ENCODE measurements at regions not wholly inside any gene's neighbourhood (a gene's known extent, or its start where the extent isn't known, plus 50 kb on each side); places are given as distances from the start of the nearest gene placed in this dataset.

DNA sequence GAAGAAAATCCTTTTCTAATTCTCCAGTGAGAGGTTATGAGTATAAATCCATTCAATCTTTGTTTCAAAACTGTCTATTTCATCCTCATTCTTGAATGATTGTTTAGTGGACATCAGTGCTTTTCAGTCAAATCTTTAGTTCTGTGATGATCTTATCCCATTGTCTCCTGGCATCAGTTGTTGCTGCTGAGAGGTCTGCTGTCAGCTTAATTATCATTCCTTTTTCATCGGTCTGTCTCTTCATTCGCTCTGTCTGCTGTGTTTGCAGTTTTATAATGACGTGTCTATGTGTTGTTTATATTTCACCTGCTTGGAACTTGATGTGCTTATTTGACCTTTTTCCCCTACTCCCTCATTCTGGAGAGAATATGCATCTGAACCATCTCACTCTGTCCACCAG lies 69.2 kb upstream of the GLI2 start:
- no peak overlapping the region for H2BK20ac ChIP-seq (ENCODE audit: low read length)
- H3K18ac ChIP-seq (ENCODE audit: extremely low read depth, low read length), result no peak overlapping the region
- no peaks in the 10 kb centered on the region for H4K20me1 ChIP-seq (replicated peaks in 1 of 2; ENCODE audit: control insufficient read depth in 1 of 2, insufficient read depth in 2 of 2, low read length in 2 of 2)
- no peaks in the 10 kb centered on the region for H3K79me2 ChIP-seq (ENCODE audit: control insufficient read depth in 1 of 2, insufficient read depth in 2 of 2, low read length in 2 of 2)
- FAIRE-seq, result no peak
- H3K4ac ChIP-seq (replicated peaks; ENCODE audit: insufficient read length, low read depth, low read length), result no peak overlapping the region
- H3K4me1 ChIP-seq (replicated peaks in 1 of 4; ENCODE audit: control insufficient read depth in 3 of 4, insufficient read depth in 4 of 4, low read length in 3 of 4), result peaks cover 0 to 9% (median 2%) of the 10 kb centered on the region in 4 experiments; a peak in 3 of 7 replicates
- no peak overlapping the region for H4K5ac ChIP-seq (ENCODE audit: insufficient read length, low read depth, low read length)
- H2BK12ac ChIP-seq (ENCODE audit: low read depth, low read length), result no peak overlapping the region
- H2AFZ ChIP-seq (ENCODE audit: low read length), result no peak overlapping the region
- 74% methylated on average over 3 of the region's 3 CpGs; no CpG with 5 or more reads in 1 of the 2 experiments for WGBS, 2 experiments (ENCODE audit: extremely low coverage in 1 of 2, insufficient coverage in 1 of 2, insufficient read length in 1 of 2, insufficient replicate concordance in 2 of 2, low coverage in 1 of 2, low lambda C conversion rate in 2 of 2, missing lambda C conversion rate in 1 of 2)
- ChIA-PET CTCF (ENCODE audit: partially characterized antibody) (no interaction called here), POLR2A (ENCODE audit: partially characterized antibody) (no interaction called here)
- H3K9me3 ChIP-seq (ENCODE audit: insufficient read depth in 2 of 2, low read depth in 1 of 2, low read length in 1 of 2), result peaks cover 8 to 12% of the 10 kb centered on the region in 2 experiments; a peak in 2 of 4 replicates
- H3K56ac ChIP-seq (replicated peaks; ENCODE audit: insufficient read length, low read depth, low read length), result no peak overlapping the region
- no peak overlapping the region for H3K14ac ChIP-seq (ENCODE audit: insufficient read length)
- no peak overlapping the region for H3K23ac ChIP-seq (ENCODE audit: insufficient read length)
- H3K9ac ChIP-seq (replicated peaks in 1 of 4; ENCODE audit: extremely low read depth in 1 of 4, low read depth in 3 of 4, low read length in 3 of 4), result no peak overlapping the region
- H3K27ac ChIP-seq (ENCODE audit: low read depth, low read length), result no peak overlapping the region
- no peak overlapping the region for H3K4me2 ChIP-seq (ENCODE audit: insufficient read depth in 1 of 2, low read depth in 2 of 2, low read length in 2 of 2)
- H3K79me1 ChIP-seq (ENCODE audit: low read depth, low read length), result no peaks in the 10 kb centered on the region
- no peak overlapping the region for H4K8ac ChIP-seq (ENCODE audit: extremely low read depth, insufficient read depth, low read length)
- no peaks in the 10 kb centered on the region for H3K36me3 ChIP-seq (ENCODE audit: control insufficient read depth in 2 of 4, insufficient read depth in 4 of 4, low read length in 3 of 4)
- no peaks in the 10 kb centered on the region; the same call in 1 of the 2 replicates for H3K23me2 ChIP-seq (ENCODE audit: low read depth, low read length)
- H2BK120ac ChIP-seq (replicated peaks; ENCODE audit: low read depth, low read length), result no peak overlapping the region
- DNase-seq (ENCODE audit: low read depth in 1 of 2, low spot score in 2 of 2), result no peak
- H2AK5ac ChIP-seq (ENCODE audit: low read depth, low read length), result no peak overlapping the region
- peaks cover 0 to 23% (median 19%) of the 10 kb centered on the region in 4 experiments; a peak in 6 of 7 replicates for H3K27me3 ChIP-seq (replicated peaks in 1 of 4; ENCODE audit: control insufficient read depth in 3 of 4, extremely low read depth in 1 of 4, insufficient read depth in 3 of 4, low read length in 3 of 4)
- H2BK15ac ChIP-seq (ENCODE audit: low read length), result no peak overlapping the region
- no peak overlapping the region for H4K91ac ChIP-seq (replicated peaks; ENCODE audit: insufficient read length, low read length)
- H2BK5ac ChIP-seq (ENCODE audit: low read depth, low read length), result no peak overlapping the region
- H3K4me3 ChIP-seq (ENCODE audit: extremely low read depth in 1 of 4, insufficient read depth in 2 of 4, low read depth in 3 of 4, low read length in 4 of 4), result no peak overlapping the region
- TF ChIP-seq YY1 (IDR thresholded peaks at IDR 0.05; ENCODE audit: low read depth, low read length) (no peak), HDAC2 (IDR thresholded peaks at IDR 0.05; ENCODE audit: borderline replicate concordance in 1 of 2, low read depth in 2 of 2, low read length in 2 of 2) (no peak), EP300 (IDR thresholded peaks at IDR 0.05; ENCODE audit: borderline replicate concordance in 1 of 2, low read depth in 2 of 2, low read length in 2 of 2) (no peak), GTF2F1 (IDR thresholded peaks at IDR 0.05; ENCODE audit: borderline replicate concordance, low read depth, low read length) (no peak), KDM1A (IDR thresholded peaks at IDR 0.05; ENCODE audit: borderline replicate concordance, low read length) (no peak), SUZ12 (IDR thresholded peaks at IDR 0.05; ENCODE audit: low read length) (no peak), SIX5 (IDR thresholded peaks at IDR 0.05; ENCODE audit: low read depth, low read length) (no peak), SIN3A (conservative IDR thresholded peaks at IDR 0.05 in 1 of 2, IDR thresholded peaks at IDR 0.05 in 1 of 2; ENCODE audit: low read depth in 1 of 2, low read length in 2 of 2) (no peak), KDM5A (IDR thresholded peaks at IDR 0.05; ENCODE audit: low read length) (no peak), JUN (IDR thresholded peaks at IDR 0.05; ENCODE audit: low read depth, low read length) (no peak), SIRT6 (IDR thresholded peaks at IDR 0.05; ENCODE audit: low read length) (no peak), RNF2 (IDR thresholded peaks at IDR 0.05; ENCODE audit: borderline replicate concordance, low read depth, low read length, missing control alignments, poor library complexity, severe bottlenecking) (no peak)
- TF ChIP-seq, protein P1, sequence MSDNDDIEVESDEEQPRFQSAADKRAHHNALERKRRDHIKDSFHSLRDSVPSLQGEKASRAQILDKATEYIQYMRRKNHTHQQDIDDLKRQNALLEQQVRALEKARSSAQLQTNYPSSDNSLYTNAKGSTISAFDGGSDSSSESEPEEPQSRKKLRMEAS (IDR thresholded peaks at IDR 0.05), result no peak
